IPS DF 6.9 (cell line): ENCODE measurements at regions not wholly inside any gene's neighbourhood (a gene's known extent, or its start where the extent isn't known, plus 50 kb on each side); places are given as distances from the start of the nearest gene placed in this dataset.

Experiments
- DNase-seq: peaks from one replicate; pipeline ENCODE4 v3.0.0-alpha.2; 2013; ENCODE audit warnings: low read depth, low spot score
- H3K27ac ChIP-seq: one replicate; pipeline ENCODE4 v1.5.1; 2013; ENCODE audit warnings: low read length, control low read depth
- H3K27me3 ChIP-seq: 2 replicates; pipeline ENCODE4 v1.6.1; 2013; ENCODE audit warnings: mild to moderate bottlenecking, low read length; ENCODE audit not compliant: control insufficient read depth, insufficient read depth
- H3K36me3 ChIP-seq: 2 replicates; pipeline ENCODE4 v1.6.1; 2013; ENCODE audit warnings: low read length; ENCODE audit not compliant: control insufficient read depth, insufficient read depth
- H3K4me1 ChIP-seq: 2 replicates; pipeline ENCODE4 v1.6.1; 2013; ENCODE audit warnings: low read length; ENCODE audit not compliant: control insufficient read depth, insufficient read depth
- H3K4me3 ChIP-seq: 2 replicates; pipeline ENCODE4 v1.5.1; 2013; ENCODE audit warnings: mild to moderate bottlenecking, low read length
- H3K9me3 ChIP-seq: 2 replicates; pipeline ENCODE4 v1.6.1; 2013; ENCODE audit warnings: low read length, inconsistent platforms; ENCODE audit not compliant: control insufficient read depth, insufficient read depth
- WGBS: extraction: QIAGEN DNeasy Blood & Tissue Kit; methylation state at CpG from one replicate; pipeline ENCODE4 v1.1.7; 2013; ENCODE audit warnings: mixed read lengths, missing lambda C conversion rate; ENCODE audit not compliant: insufficient read length, insufficient coverage; 5-methylcytosine and 5-hydroxymethylcytosine counted together

DNA sequence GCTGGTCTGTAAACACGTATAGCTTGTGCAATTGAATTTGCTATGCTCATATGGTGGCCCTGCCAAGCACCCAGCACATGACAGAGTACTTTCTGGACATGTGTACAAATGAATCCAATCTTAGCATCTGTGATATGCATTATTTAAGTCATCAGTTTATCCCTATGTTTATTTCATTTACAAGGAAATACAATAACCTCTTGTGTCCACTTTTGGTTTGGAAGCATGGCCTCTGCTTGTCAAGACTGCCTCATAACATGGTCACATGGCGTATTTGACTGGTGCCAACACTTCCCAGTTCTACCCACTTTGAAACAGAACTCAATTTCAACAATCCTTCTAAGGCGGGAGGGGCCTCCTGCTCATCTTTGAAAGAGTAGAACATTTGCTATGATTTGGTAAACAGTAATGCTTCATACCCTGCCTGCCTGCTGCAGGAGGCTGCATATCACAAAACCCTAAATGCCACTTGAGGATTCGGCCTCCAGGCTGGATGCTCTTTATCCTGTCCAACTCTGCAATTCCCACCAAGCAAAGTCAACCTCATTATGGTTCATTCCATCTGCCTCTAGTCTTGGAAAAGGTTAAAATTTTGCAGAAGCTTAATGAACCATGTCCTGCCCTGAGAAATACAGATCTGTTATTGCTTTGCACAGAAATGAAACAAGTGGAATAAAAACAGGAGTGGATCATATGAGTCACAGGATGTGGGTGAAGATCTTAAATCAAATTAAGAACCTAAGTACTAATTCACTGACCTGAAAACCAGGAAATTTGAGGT lies 151.3 kb downstream of the CYSLTR2 start:
- WGBS = no CpG with 5 or more reads among the region's 4 CpGs
- no peaks in the 10 kb centered on the region for H3K4me1 ChIP-seq
- no peaks in the 10 kb centered on the region for H3K27me3 ChIP-seq
- no peak overlapping the region for H3K4me3 ChIP-seq
- no peaks in the 10 kb centered on the region for H3K9me3 ChIP-seq
- no peak for DNase-seq
- H3K27ac ChIP-seq = no peak overlapping the region
- H3K36me3 ChIP-seq = no peaks in the 10 kb centered on the region

DNA sequence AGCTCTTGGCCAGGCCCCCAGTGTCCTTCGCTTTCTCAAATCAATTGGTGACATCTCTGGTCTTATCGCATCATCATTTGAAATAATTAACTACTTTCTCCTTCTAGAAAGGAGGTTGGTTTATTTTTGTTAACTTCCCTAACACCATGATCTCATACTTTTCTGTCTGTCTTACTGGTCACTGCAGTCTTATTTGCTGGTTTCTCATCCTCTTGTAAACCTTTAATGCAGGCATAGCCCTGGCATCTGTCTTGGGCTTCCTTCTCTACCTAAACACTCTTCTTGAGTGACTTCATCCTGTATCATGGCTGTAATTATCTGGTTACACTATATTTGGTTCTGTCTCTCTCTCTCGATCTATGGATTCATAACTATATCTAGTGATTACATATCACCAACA lies 152.8 kb downstream of the CYSLTR2 start:
- Histone ChIP-seq H3K9me3 (no peaks in the 10 kb centered on the region), H3K4me3 (no peak overlapping the region), H3K27me3 (no peaks in the 10 kb centered on the region), H3K27ac (no peak overlapping the region), H3K4me1 (no peaks in the 10 kb centered on the region), H3K36me3 (no peaks in the 10 kb centered on the region)
- WGBS = no CpG with 5 or more reads among the region's 3 CpGs
- DNase-seq = no peak

DNA sequence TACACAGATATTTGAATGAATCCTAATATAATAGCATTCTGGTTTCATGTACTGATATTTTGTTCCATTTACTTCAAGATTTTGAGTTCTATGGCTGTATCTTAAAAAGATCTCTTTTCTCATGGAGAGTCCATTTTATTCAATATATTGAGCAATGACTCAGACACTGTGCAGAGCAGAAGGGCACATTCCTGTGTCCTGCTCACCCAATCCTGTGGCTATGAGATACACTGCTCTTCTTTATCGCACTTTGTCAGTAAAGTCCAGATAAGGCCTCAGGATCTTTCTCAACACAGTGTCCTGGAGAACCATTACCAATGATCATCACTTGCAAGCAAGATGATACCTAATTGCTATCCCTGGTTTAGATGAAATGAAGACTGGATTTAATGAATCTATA lies 155.0 kb downstream of the CYSLTR2 start:
- Histone ChIP-seq H3K9me3 (no peaks in the 10 kb centered on the region), H3K27me3 (no peaks in the 10 kb centered on the region), H3K4me1 (no peaks in the 10 kb centered on the region), H3K4me3 (no peak overlapping the region), H3K36me3 (no peaks in the 10 kb centered on the region), H3K27ac (no peak overlapping the region)
- WGBS = no CpG with 5 or more reads among the region's 1 CpG
- DNase-seq = no peak

DNA sequence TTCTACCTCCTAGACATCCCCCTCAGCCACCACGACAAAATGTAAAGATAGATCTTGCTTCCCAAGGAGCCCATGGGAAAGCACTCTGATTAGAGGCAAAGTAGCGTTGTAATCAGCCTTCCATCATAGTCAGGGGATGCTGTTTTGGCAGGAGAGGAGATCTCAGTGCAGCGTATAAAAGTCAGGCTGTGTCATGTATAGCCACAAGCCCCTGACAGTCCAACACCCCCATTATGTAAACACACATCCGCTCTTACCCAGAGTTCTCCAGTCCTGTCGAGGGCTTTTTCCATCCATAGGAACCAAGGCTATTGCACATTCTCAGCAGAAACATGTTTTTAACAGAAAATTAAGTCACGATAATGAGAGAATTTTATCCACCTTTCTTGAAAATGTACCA lies 156.3 kb downstream of the CYSLTR2 start:
- Histone ChIP-seq H3K9me3 (no peaks in the 10 kb centered on the region), H3K36me3 (no peaks in the 10 kb centered on the region), H3K27ac (no peak overlapping the region), H3K27me3 (no peaks in the 10 kb centered on the region), H3K4me3 (no peak overlapping the region), H3K4me1 (no peaks in the 10 kb centered on the region)
- no CpG with 5 or more reads among the region's 6 CpGs for WGBS
- DNase-seq = no peak

DNA sequence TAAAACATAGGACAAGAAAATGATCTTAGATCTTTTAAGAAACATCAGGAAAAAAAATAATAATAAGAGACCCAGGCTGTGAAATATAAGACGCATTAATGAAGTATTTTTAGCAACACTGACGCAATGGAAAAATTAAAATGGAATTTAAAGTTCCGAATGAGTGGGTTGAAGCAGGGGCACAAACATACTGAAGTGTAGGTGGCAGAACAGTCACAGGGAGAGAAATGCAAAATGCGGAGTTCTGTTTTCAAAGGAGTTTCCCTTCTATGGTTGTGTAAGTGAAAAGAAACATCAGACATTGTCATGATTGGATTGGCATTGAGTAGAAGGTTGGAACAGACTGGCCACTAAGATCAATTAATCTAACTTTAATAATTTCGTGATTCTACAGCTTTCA lies 159.8 kb downstream of the CYSLTR2 start:
- no peaks in the 10 kb centered on the region for H3K27me3 ChIP-seq
- no peaks in the 10 kb centered on the region for H3K9me3 ChIP-seq
- no peak overlapping the region for H3K27ac ChIP-seq
- no peak overlapping the region for H3K4me3 ChIP-seq
- WGBS = no CpG with 5 or more reads among the region's 5 CpGs
- H3K4me1 ChIP-seq = no peaks in the 10 kb centered on the region
- no peak for DNase-seq
- no peaks in the 10 kb centered on the region for H3K36me3 ChIP-seq

DNA sequence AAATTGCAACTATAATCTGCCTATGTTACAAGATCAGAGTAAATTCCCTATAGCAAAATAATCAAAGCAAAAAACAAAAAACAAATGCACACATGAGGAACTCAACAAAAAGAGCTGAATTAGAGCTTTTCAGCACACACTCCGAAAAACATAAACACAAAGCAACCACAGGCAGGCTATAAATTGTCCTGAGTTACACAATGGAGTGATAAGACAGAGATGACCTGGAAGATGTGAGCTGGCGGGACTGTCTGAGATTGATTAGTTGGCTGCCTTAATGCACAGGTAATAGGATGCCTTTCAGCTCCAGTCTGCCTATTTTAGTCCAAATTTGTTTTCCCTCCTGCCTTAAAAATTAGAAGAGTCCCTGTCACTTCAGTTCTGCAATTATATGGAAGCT lies 159.0 kb upstream of the FNDC3A start:
- Histone ChIP-seq H3K4me3 (no peak overlapping the region), H3K4me1 (peaks cover 1% of the 10 kb centered on the region; the same call in 1 of the 2 replicates), H3K9me3 (no peaks in the 10 kb centered on the region), H3K27me3 (no peaks in the 10 kb centered on the region), H3K36me3 (no peaks in the 10 kb centered on the region), H3K27ac (no peak overlapping the region)
- no peak for DNase-seq
- WGBS = no CpG with 5 or more reads among the region's 2 CpGs

DNA sequence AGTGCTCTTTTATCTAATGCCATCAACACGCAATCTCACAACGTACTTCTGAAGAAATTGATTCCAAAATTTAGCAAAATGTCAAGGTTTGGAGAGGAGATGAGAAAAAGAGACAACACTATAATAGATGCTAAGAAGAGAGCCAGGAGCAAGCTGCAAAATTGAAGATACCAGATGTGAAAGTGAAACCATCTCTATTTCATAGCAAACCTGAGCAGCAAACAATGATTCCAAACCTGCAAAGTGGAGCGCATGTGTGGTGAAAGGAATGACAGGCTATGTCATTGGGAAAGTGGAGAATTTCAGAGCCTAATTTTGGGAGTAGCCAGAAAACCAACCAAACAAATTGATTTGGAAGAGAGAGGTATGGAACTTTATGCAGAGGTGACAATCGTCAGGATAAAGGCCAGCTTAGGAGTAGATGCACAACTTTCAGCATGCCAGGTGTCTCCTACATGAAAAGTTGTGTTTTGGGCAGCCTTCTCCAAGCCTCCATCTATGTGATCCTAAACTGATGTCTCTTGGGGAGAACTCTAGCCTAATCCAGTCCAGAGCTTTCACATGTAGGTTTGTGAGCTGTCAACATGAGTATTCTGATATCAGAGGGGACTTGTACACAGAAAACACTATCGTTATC lies 158.4 kb upstream of the FNDC3A start:
- no peaks in the 10 kb centered on the region for H3K27me3 ChIP-seq
- H3K4me3 ChIP-seq = no peak overlapping the region
- 100% methylated on average over 2 of the region's 5 CpGs for WGBS
- H3K9me3 ChIP-seq = no peaks in the 10 kb centered on the region
- no peak for DNase-seq
- no peak overlapping the region for H3K27ac ChIP-seq
- H3K4me1 ChIP-seq = peaks cover 1% of the 10 kb centered on the region; the same call in 1 of the 2 replicates
- H3K36me3 ChIP-seq = no peaks in the 10 kb centered on the region

DNA sequence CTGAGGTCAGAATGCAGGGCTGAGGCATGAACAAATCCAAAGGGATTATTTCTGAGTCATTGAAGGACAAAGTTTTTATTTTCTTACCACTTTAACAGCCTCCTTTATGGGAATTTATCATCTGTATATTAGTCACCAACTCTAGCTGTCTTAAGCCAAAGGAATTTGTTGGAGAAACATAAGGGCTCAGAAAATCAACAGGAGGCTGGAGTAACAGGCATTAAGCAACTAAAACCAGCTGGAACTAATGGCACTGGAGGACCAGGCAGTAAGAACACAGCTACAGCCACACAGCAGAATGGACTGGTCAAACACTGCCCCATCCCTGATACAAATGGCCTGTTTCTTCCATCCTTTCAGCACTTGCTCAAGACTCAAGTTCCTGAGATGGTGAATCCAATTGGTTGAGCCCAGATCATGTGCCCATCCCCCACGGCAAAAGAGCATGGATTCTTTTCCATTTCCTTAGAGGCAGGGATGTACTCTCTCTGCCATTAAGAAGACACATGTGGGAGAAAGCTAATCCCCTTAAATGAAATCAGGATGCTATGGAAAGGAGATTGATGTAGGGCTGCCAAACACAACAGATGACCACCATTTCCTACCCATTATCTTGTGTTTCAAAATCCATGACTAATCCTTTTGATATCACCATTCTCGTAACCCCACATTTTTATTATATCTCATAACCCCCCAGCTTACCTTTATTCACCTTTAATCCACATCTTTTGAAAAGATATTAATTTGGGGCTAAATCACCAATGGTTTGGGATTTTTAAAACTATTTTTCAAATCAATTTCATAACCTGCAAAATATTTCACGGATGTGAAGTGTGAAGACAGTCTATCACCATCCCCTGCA lies 157.0 kb upstream of the FNDC3A start:
- Histone ChIP-seq H3K4me1 (peaks cover 1% of the 10 kb centered on the region; the same call in 1 of the 2 replicates), H3K36me3 (no peaks in the 10 kb centered on the region), H3K9me3 (no peaks in the 10 kb centered on the region), H3K4me3 (no peak overlapping the region), H3K27ac (no peak overlapping the region), H3K27me3 (no peaks in the 10 kb centered on the region)
- WGBS = 100% methylated on average over 1 of the region's 3 CpGs
- DNase-seq = no peak

DNA sequence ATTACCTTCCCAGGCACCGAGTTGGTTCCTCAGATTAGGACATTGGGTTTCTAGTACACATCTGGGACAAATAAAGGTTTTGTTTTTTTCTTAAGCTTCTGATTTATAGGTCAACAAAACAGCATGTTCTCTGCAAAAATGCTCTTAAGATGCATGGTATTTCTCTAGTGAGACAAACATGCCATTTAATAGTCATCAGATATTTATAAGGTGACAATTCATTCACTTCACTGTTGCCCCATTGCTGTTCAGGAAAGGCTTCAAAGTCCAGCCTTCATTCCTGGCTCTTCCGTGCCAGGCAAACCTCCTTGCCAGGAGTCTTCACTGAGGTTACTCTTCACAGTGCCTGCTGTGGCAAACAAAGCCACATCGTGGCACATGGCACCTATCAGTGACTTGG lies 156.3 kb upstream of the FNDC3A start:
- H3K27me3 ChIP-seq = no peaks in the 10 kb centered on the region
- WGBS = no CpG with 5 or more reads among the region's 3 CpGs
- H3K4me1 ChIP-seq = peaks cover 1% of the 10 kb centered on the region; the same call in 1 of the 2 replicates
- no peak overlapping the region for H3K27ac ChIP-seq
- no peaks in the 10 kb centered on the region for H3K36me3 ChIP-seq
- no peak overlapping the region for H3K4me3 ChIP-seq
- no peaks in the 10 kb centered on the region for H3K9me3 ChIP-seq
- DNase-seq = no peak

DNA sequence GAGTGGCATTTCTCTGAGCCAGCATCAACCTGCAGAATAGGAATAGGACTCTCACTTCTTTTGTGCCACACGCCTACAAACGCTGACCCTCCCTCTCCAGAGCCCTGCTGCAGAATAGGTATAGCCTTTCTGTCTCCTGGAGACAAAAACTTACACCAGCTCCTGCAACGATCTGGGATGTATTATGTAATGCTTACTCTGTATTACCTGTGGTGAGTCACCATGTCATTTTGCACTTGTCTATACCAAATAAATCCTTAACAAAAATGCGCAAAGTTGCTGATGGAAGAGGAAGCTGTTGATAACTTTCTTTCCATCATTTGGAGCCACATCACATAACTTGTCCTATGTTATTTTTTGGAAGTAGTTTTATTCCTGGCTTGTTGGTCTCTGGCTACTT lies 155.8 kb upstream of the FNDC3A start:
- Histone ChIP-seq H3K27ac (no peak overlapping the region), H3K4me1 (peaks cover 1% of the 10 kb centered on the region; the same call in 1 of the 2 replicates), H3K36me3 (no peaks in the 10 kb centered on the region), H3K9me3 (no peaks in the 10 kb centered on the region), H3K27me3 (no peaks in the 10 kb centered on the region), H3K4me3 (no peak overlapping the region)
- WGBS = no CpG with 5 or more reads among the region's 4 CpGs
- no peak for DNase-seq
